Stimulated activated CD8-positive, alpha-beta memory T cell treated with anti-CD3 and anti-CD28 coated beads, Interleukin-12 subunit alpha, Interleukin-12 subunit beta, amount 100 ng/mL, for 1 hour (primary cell): ENCODE measurements at regions not wholly inside any gene's neighbourhood (a gene's known extent, or its start where the extent isn't known, plus 50 kb on each side); places are given as distances from the start of the nearest gene placed in this dataset.
"Not testable (repeated sequence)": the region's sequence is repeated elsewhere in the genome, so short reads cannot be mapped to it uniquely, and the experiment has no call there.

Experiments used
- DNase-seq: peaks from one replicate; pipeline ENCODE4 v3.0.0-alpha.2; 2020; ENCODE audit warnings: low read depth

GRCh38 chr10:32141018-32141807 lies 85.0 kb upstream of the KIF5B start:
- no peak for DNase-seq

- DNase-seq, result no peak
These were observed 84.2 kb upstream of the KIF5B start for GRCh38 chr10:32140403-32140802.

GRCh38 chr10:32139223-32140073 lies 83.2 kb upstream of the KIF5B start:
- no peak for DNase-seq

GRCh38 chr10:32136927-32137326 lies 80.7 kb upstream of the KIF5B start:
- DNase-seq, result not testable (repeated sequence)

- not testable (repeated sequence) for DNase-seq
These were observed 79.6 kb upstream of the KIF5B start for GRCh38 chr10:32135796-32136195.

- no peak for DNase-seq
These were observed 76.2 kb upstream of the KIF5B start for GRCh38 chr10:32132357-32132946.

GRCh38 chr10:32131388-32131787 lies 75.2 kb upstream of the KIF5B start:
- no peak for DNase-seq

GRCh38 chr10:32130788-32131187 lies 74.6 kb upstream of the KIF5B start:
- DNase-seq, result no peak

- DNase-seq, result no peak
These were observed 68.8 kb upstream of the KIF5B start for GRCh38 chr10:32125023-32125422.

GRCh38 chr10:32123021-32123420 lies 66.8 kb upstream of the KIF5B start:
- DNase-seq, result no peak

GRCh38 chr10:32121648-32122047 lies 65.4 kb upstream of the KIF5B start:
- no peak for DNase-seq

GRCh38 chr10:32120147-32120546 lies 63.9 kb upstream of the KIF5B start:
- DNase-seq, result no peak

GRCh38 chr10:32114508-32114907 lies 58.3 kb upstream of the KIF5B start:
- DNase-seq, result no peak

- DNase-seq, result no peak
These were observed 55.8 kb upstream of the KIF5B start for GRCh38 chr10:32112055-32112454.

- DNase-seq, result no peak
These were observed 55.4 kb upstream of the KIF5B start for GRCh38 chr10:32111585-32111984.

GRCh38 chr10:32110790-32111189 lies 54.6 kb upstream of the KIF5B start:
- DNase-seq, result no peak

- DNase-seq, result no peak
These were observed 53.4 kb upstream of the KIF5B start for GRCh38 chr10:32109603-32110002.
